GM19035 (cell line): ENCODE measurements at regions not wholly inside any gene's neighbourhood (a gene's known extent, or its start where the extent isn't known, plus 50 kb on each side); places are given as distances from the start of the nearest gene placed in this dataset.
"Not testable (repeated sequence)": the region's sequence is repeated elsewhere in the genome, so short reads cannot be mapped to it uniquely, and the experiment has no call there.

Experiments used
- ATAC-seq: cut with Tn5 transposase; IDR thresholded peaks from one replicate; pipeline ENCODE4 v1.9.1; 2021; ENCODE audit not compliant: unreplicated experiment

GRCh38 chr2:31739161-31739560, 158.4 kb upstream of the SRD5A2 start:
- no peak for ATAC-seq

DNA sequence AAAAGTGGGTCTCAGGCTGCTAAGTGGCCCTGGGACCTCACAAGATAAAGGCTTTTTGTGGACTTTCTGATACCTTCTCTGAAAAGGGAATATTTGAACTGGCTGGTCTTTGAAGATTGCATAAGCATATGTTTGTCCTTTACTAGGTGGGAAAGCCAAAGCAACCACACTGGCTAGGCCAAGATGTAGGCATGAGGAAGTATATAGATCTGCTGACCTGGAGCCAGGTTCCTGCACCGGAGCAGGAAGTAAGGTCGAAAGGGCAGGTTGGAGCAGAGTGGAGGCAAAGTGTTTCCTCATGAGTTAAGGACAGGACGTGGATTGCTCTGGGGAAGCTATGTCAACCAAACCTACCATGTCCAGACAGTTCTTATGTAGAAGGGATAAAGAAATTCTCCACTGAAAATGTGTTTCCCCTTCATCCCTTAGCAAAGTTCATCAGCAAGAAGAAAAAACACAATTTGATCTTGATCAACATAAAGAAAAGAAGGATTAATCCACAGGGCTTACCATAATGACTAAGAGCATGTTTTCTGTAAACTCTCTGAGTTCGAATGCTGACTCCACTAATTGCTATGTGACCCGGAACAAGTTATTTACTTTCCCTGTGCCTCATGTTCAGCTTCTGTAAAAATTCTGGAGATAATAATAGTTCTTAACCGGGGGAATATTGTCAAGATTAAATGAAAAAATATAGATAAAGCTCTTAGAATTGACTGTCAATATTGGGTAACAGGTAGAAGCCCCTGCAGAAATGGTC, 156.1 kb upstream of the SRD5A2 start:
- ATAC-seq: no peak

GRCh38 chr2:31735716-31736115, 155.0 kb upstream of the SRD5A2 start:
- no peak for ATAC-seq

DNA sequence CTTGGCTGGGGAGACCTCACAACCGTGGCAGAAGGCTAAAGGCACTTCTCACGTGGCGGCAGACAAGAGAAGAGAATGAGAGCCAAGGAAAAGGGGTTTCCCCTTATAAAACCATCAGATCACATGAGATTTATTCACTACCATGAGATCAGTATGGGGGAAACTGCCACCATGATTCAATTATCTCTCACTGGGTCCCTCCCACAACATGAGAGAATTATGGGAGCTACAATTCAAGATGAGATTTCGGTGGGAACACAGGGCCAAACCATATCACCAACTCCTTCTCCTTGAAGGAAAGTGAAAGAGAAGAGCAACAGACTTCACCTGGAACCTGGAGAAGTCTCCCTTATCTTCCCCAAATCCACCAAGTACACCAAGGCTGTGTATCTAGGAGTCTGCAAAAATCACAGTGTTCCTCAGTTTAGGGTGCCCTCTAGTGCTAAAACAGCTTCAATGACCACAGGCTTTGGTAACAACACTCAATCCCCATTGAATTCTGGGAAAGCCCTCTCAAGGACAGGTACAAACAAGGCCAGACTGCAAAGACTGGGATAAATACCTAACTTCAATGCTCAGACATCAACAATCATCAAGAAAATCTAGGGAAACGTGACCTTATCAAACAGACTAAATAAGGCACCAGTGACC, 148.8 kb upstream of the SRD5A2 start:
- no peak for ATAC-seq

- ATAC-seq: no peak
Observed at GRCh38 chr2:31729065-31729439, 148.3 kb upstream of the SRD5A2 start.

DNA sequence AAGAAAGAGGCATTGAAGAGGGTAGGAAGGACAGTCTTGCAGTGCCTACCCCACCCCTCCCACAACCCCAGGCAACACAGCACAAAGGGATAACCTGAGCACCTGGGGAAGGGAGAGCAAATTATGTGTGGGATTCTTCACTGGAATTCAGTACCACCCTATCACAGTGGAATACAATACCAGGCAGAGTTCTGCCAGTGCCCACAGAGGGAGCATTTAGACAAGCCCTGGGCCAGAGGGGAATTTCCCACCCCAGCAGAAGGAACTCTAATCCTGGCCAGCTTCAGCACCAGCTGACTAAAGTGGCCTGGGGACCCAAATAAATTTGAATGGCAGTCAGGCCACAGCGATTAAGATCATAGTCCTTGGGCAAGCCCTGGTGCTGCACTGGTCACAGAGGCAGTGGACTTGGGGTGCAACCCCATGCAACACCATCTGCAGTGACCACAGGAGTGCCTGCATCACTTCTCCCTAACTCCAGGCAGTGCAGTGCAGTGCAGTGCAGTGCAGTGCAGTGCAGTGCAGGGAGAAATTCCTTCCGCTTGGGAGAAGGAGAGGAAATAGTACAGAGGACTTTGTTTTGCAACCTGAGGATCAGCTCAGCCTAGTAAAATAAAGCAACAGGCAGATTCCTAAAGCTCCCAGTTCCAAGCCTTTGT, 147.8 kb upstream of the SRD5A2 start:
- ATAC-seq: no peak

DNA sequence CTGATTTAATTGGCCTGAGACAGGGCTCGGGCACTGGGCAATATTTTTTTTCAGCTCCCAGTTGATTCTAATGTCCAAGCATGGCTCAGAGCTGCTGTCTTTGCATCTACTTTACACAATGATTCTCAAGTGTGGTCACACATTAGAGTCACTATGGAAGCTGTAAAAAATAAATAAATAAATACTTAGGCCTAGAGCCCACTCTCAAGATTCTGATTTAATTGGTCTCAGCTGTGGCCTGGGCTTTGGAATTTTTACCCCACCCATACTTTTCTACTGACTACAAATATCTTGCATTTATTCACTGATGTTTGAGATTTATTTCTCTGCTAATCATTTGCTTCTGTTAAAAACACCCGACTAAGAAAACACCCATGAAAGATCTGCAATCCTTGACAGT, 145.7 kb upstream of the SRD5A2 start:
- no peak for ATAC-seq

DNA sequence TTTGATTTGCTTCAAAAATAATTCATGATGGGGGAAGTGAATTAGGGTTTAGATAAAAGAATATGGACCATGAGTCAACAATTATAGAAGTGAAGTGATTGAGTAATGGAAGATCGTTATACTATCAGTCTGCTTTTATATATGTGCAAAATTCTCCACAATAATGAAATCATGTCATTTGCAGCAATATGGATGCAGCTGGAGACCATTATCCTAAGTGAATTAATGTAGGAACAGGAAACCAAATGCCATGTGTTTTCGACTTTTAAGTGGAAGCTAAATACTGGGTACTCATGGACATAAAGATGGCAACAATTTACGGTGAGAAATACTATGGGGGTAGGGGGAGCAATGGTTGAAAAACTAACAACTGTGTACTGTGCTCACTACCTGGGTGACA, 144.7 kb upstream of the SRD5A2 start:
- no peak for ATAC-seq

GRCh38 chr2:31711737-31712136, 131.0 kb upstream of the SRD5A2 start:
- no peak for ATAC-seq

DNA sequence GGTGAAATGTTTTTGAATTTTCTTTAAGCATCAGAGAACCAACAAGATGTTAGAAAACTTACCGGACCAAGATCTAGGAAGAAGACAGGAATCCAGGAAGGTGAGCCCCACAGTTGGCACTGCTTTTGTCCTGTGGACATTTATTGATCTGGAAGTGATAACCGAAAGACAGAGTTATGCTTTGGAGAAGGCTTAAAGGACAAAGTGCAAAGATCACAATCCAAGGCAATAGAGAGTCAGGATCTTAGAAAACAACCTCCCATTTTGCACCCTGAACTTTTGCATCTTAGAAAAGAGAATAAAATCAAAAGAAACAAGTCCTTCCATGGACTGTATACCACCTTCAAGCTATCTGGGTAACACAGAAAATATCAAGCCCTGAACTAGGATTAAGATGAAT, 129.4 kb upstream of the SRD5A2 start:
- ATAC-seq: no peak

GRCh38 chr2:31707992-31708391, 127.3 kb upstream of the SRD5A2 start:
- ATAC-seq: no peak

GRCh38 chr2:31704561-31705212, 123.9 kb upstream of the SRD5A2 start:
- ATAC-seq: no peak

DNA sequence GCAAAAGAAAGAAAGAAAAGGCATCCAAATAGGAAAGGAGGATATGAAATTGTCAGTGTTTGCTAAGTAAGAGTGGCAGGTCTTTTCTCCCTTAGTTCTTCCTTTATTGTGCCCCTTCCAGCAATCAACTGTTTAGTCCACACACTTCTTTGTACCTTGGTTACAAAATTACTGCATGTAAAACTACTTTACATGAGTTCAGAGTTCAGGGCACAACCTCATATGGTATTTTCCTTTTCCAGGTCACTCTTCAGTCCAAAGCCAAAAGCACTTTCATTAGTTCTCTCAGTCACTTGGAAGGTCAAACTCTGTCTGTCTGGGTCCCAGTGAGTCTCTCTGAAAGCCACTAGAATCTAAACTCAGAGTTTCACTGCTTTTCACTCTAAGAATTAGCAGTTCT, 122.5 kb upstream of the SRD5A2 start:
- ATAC-seq: no peak

- no peak for ATAC-seq
Observed at GRCh38 chr2:31698722-31699121, 118.0 kb upstream of the SRD5A2 start.

GRCh38 chr2:31696068-31696467, 115.3 kb upstream of the SRD5A2 start:
- ATAC-seq: no peak

DNA sequence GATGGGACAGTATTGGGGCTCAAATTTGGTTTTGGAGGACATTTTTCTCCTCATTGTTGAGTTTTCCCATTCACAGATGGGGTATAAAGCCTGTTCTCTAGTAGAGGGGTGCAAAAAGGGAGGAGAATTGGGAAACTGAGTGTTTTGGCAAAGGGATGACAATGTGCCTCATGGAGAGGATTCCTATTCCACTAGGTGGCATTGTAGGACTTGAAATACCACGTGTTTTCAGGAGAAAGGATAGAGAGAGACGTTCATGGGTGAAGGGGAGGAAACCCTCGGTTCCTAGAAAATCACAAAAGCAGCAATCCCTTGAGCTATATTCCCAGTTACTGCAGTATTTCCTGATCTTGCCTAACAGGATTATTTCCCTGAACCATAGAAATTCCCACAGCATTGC, 113.7 kb upstream of the SRD5A2 start:
- ATAC-seq: no peak

GRCh38 chr2:31693882-31694281, 113.1 kb upstream of the SRD5A2 start:
- no peak for ATAC-seq

- ATAC-seq: no peak
Observed at GRCh38 chr2:31688282-31688681, 107.5 kb upstream of the SRD5A2 start.

GRCh38 chr2:31683506-31683905, 102.8 kb upstream of the SRD5A2 start:
- ATAC-seq: not testable (repeated sequence)

DNA sequence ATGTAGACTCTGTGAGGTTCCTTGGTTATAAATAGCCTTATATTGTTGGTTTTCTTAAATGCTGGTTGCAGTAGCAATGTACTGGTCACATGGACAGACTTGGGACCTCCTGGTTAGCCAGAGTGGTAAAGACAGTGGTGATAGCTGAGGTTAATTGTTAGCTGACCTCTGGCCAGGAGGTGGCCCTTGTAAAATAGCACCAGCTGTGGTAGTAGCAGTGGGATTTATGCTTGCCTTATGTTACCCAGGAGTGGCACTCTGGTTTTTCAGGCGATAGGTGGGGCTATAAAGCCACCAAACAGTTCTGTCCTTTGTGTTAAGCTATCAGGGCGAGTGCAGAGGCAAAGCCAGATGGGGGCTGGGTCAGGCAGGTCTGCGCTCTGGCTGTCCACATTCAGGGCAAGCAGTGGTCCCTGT, 94.8 kb upstream of the SRD5A2 start:
- no peak for ATAC-seq

GRCh38 chr2:31674446-31674845, 93.7 kb upstream of the SRD5A2 start:
- no peak for ATAC-seq

DNA sequence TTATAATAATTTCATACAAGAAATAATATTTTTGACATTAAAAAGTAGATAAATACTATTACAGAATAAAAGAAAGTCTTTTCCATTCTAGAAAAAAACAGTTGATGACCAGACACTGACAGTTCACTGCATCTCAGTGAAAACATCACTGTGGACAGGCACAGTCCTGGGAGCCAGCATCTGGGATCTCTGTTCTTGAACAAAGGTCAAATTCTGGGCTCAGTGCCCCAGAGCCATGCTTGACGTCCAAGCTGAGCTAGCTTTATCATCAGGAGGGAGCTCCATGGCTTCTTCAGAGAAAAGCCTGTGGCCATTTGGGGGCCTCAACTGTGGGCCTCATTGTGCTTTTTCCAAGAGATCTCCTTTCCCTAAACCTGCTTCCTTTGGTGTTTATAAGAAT, 86.1 kb upstream of the SRD5A2 start:
- ATAC-seq: no peak
